DOHH2 (cell line): ENCODE measurements at regions not wholly inside any gene's neighbourhood (a gene's known extent, or its start where the extent isn't known, plus 50 kb on each side); places are given as distances from the start of the nearest gene placed in this dataset.

ENCODE experiments used
- H3F3A ChIP-seq: fragments of 200-600 bp; sonication (generic), shearing (Covaris generic); 2 replicates; pipeline ENCODE4 v1.6.0; 2016; ENCODE audit warnings: antibody characterized with exemption, mild to moderate bottlenecking; ENCODE audit not compliant: control insufficient read depth, insufficient read depth
- H3K27ac ChIP-seq: fragments of 200-600 bp; sonication (generic); 2 replicates; pipeline ENCODE4 v1.5.1; 2014; ENCODE audit warnings: low read depth, mild to moderate bottlenecking, low read length, moderate library complexity
- H3K27me3 ChIP-seq: fragments of 200-600 bp; sonication (generic); 2 replicates; pipeline ENCODE4 v1.6.1; 2014; ENCODE audit warnings: mild to moderate bottlenecking, low read length, mixed read lengths; ENCODE audit not compliant: control insufficient read depth
- H3K36me3 ChIP-seq: fragments of 200-600 bp; sonication (generic); 2 replicates; pipeline ENCODE4 v1.6.1; 2014; ENCODE audit warnings: mild to moderate bottlenecking, low read length, moderate library complexity, mixed read lengths; ENCODE audit not compliant: control insufficient read depth
- H3K4me1 ChIP-seq: fragments of 200-600 bp; sonication (generic); 2 replicates; pipeline ENCODE4 v1.6.1; 2014; ENCODE audit warnings: mild to moderate bottlenecking, low read length, mixed read lengths; ENCODE audit not compliant: control insufficient read depth
- H3K4me2 ChIP-seq: fragments of 200-600 bp; sonication (generic); 2 replicates; pipeline ENCODE4 v1.6.0; 2014; ENCODE audit warnings: mild to moderate bottlenecking, low read length, moderate library complexity
- H3K4me3 ChIP-seq: fragments of 200-600 bp; sonication (generic); 2 replicates; pipeline ENCODE4 v1.5.1; 2014; ENCODE audit warnings: mild to moderate bottlenecking, low read length, mixed read lengths
- H3K79me2 ChIP-seq: fragments of 200-600 bp; sonication (generic); 2 replicates; pipeline ENCODE4 v1.6.1; 2014; ENCODE audit warnings: mild to moderate bottlenecking, low read length, mixed read lengths; ENCODE audit not compliant: control insufficient read depth
- H3K9me2 ChIP-seq: fragments of 200-600 bp; sonication (generic); replicated peaks from 2 replicates; pipeline ENCODE4 v1.6.1; 2014; ENCODE audit warnings: mild to moderate bottlenecking, low read length, mixed read lengths; ENCODE audit not compliant: control insufficient read depth
- H3K9me3 ChIP-seq: fragments of 200-600 bp; sonication (generic); 2 replicates; pipeline ENCODE4 v1.6.1; 2014; ENCODE audit warnings: antibody characterized with exemption, low read length, mixed read lengths; ENCODE audit not compliant: control insufficient read depth, insufficient read depth
- H4K20me1 ChIP-seq: fragments of 200-600 bp; sonication (generic); 2 replicates; pipeline ENCODE4 v1.6.0; 2014; ENCODE audit warnings: low read depth, mild to moderate bottlenecking, antibody characterized with exemption, low read length, moderate library complexity; ENCODE audit not compliant: control insufficient read depth, insufficient read depth
- EZH2phosphoT487 ChIP-seq: fragments of 200-600 bp; sonication (generic); IDR thresholded peaks from 2 replicates; pipeline ENCODE4 v1.6.1; 2017; ENCODE audit warnings: borderline replicate concordance, mild to moderate bottlenecking, antibody characterized with exemption, low read length, moderate library complexity, mixed read lengths
- TF ChIP-seq, protein P1 (sequence below): fragments of 200-600 bp; sonication (generic); IDR thresholded peaks from one replicate; pipeline ENCODE4 v1.5.1; 2014; ENCODE audit warnings: antibody characterized with exemption, mild to moderate bottlenecking, low read depth, low read length; ENCODE audit not compliant: poor library complexity, severe bottlenecking

DNA sequence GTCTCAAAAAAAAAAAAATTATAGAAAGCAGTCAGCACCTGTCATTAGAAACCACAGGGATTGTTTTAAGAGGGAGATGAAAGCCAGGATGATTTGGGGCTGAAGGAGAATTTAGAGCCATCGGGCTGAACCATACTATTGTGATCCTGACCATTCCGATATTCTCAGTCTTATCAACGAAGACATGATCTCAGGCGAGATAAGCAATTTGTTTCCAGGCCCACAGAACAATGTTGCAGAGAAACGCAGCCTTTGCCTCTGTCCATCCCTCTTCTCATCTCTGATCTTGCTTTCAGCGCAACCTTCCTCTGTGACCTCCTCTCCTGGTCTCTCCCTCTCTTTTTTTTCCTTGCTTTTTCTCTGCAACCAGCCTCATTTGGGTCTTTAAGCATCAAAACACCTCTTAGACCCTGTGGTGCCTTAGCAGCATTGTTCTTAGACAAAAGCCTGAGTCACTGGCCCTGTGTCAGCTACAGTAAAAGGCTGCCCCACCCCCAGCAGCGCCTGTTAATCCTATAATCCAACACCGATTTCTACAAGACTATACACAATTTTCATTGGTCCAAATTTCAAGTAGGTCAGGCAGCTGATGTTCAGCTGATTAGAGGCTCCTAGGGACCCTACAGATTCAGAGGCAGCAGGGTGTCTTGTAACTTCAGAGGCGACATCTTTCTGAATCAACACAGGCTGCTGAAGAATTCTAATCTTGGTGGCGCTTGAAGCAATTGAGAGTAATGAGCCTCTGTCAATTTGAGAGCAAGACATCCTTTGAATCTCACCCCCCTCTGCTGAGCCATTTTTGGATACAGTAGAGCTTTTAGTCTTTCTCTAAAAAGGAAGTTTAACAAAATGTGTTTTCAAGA, 206.0 kb downstream of the NCK2 start:
- Histone ChIP-seq H3K9me3 (no peaks in the 10 kb centered on the region), H3K4me3 (no peak overlapping the region), H3F3A (no peaks in the 10 kb centered on the region), H3K36me3 (no peaks in the 10 kb centered on the region), H3K4me2 (no peak overlapping the region), H3K27ac (no peak overlapping the region), H4K20me1 (no peaks in the 10 kb centered on the region), H3K4me1 (no peaks in the 10 kb centered on the region), H3K79me2 (no peaks in the 10 kb centered on the region), H3K9me2 (no peaks in the 10 kb centered on the region), H3K27me3 (no peaks in the 10 kb centered on the region)
- TF ChIP-seq, protein P1, sequence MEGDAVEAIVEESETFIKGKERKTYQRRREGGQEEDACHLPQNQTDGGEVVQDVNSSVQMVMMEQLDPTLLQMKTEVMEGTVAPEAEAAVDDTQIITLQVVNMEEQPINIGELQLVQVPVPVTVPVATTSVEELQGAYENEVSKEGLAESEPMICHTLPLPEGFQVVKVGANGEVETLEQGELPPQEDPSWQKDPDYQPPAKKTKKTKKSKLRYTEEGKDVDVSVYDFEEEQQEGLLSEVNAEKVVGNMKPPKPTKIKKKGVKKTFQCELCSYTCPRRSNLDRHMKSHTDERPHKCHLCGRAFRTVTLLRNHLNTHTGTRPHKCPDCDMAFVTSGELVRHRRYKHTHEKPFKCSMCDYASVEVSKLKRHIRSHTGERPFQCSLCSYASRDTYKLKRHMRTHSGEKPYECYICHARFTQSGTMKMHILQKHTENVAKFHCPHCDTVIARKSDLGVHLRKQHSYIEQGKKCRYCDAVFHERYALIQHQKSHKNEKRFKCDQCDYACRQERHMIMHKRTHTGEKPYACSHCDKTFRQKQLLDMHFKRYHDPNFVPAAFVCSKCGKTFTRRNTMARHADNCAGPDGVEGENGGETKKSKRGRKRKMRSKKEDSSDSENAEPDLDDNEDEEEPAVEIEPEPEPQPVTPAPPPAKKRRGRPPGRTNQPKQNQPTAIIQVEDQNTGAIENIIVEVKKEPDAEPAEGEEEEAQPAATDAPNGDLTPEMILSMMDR: no peak
- TF ChIP-seq EZH2phosphoT487: no peak

DNA sequence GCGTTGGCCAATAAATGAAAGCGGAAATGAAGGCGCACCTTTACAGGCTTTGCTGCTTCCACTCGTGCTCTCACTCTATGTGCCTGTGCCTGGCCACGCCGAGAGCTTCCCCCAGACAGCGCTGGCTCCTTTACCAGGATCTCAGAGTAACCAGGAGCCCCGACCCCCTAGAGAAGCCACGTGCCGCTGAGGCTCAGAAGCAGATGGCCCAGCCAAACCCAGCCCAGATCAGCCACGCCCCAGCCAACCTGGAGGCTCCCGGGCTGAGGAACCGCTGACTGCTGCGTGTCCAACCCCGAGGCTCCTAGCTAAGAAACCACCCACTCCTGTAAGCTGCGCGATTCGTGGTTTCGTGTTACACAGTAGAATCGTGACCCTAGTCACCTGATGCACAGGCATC, 199.3 kb downstream of the NCK2 start:
- no peaks in the 10 kb centered on the region for H3K9me2 ChIP-seq
- no peak overlapping the region for H3K4me2 ChIP-seq
- no peaks in the 10 kb centered on the region for H3F3A ChIP-seq
- H3K36me3 ChIP-seq: no peaks in the 10 kb centered on the region
- H4K20me1 ChIP-seq: no peaks in the 10 kb centered on the region
- no peaks in the 10 kb centered on the region for H3K9me3 ChIP-seq
- H3K4me3 ChIP-seq: no peak overlapping the region
- H3K27ac ChIP-seq: no peak overlapping the region
- H3K4me1 ChIP-seq: no peaks in the 10 kb centered on the region
- H3K79me2 ChIP-seq: no peaks in the 10 kb centered on the region
- TF ChIP-seq EZH2phosphoT487: no peak
- TF ChIP-seq, protein P1: no peak
- no peaks in the 10 kb centered on the region for H3K27me3 ChIP-seq
